ENCODE measurements at regions not wholly inside any gene's neighbourhood (a gene's known extent, or its start where the extent isn't known, plus 50 kb on each side); places are given as distances from the start of the nearest gene placed in this dataset.

DNA sequence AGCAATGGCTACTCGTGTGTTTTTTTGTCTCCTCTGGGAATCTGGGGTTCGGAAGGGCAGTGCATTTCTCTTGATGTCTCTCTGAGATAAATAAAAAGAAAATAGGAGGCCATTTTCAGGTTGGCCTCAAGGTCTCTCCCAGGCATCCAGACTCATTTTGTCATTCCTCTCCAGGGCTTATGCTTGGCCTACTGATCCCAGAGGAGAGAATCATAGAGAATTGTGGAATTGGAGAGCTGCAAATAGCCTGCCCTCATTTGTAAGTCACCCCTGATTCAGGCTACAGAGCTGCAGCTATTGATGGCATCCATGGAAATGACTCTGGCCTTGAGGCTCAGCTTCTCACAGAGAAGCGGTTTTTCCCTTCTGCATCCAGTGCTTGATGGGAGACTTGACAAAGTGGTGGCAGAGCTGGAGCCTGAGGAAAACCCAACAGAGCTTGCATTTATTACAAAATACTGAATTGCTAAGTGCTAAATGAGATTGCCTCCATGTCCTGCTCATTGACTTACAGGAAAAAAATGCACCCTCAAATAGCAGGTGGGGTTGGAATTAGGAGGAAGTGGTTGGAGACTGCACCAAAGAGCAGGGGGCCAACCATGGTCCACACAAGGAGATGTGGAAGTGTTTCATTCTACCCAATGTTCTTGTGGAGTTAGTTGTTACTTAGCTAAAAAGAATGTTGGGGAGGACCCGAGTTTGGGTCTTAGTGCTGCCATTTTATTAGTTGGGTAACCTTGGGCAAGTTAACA lies 140.4 kb downstream of the S1PR1 start:
- peaks cover 21% of the 10 kb centered on the region for H3K4me1 Mint-ChIP-seq
- H3K36me3 Mint-ChIP-seq = peaks cover 6% of the 10 kb centered on the region
- H3K4me3 Mint-ChIP-seq = no peak overlapping the region
- H3K9me3 Mint-ChIP-seq = peaks cover 25% of the 10 kb centered on the region
- no peak overlapping the region for H3K27ac Mint-ChIP-seq
- no peak for DNase-seq (ENCODE audit: low spot score in 2 of 2, unreplicated experiment in 2 of 2)
- no peaks in the 10 kb centered on the region for H3K27me3 Mint-ChIP-seq (ENCODE audit: low read depth)
- TF ChIP-seq, protein P1, sequence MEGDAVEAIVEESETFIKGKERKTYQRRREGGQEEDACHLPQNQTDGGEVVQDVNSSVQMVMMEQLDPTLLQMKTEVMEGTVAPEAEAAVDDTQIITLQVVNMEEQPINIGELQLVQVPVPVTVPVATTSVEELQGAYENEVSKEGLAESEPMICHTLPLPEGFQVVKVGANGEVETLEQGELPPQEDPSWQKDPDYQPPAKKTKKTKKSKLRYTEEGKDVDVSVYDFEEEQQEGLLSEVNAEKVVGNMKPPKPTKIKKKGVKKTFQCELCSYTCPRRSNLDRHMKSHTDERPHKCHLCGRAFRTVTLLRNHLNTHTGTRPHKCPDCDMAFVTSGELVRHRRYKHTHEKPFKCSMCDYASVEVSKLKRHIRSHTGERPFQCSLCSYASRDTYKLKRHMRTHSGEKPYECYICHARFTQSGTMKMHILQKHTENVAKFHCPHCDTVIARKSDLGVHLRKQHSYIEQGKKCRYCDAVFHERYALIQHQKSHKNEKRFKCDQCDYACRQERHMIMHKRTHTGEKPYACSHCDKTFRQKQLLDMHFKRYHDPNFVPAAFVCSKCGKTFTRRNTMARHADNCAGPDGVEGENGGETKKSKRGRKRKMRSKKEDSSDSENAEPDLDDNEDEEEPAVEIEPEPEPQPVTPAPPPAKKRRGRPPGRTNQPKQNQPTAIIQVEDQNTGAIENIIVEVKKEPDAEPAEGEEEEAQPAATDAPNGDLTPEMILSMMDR (IDR thresholded peaks at IDR 0.05; ENCODE audit: unreplicated experiment) = no peak

DNA sequence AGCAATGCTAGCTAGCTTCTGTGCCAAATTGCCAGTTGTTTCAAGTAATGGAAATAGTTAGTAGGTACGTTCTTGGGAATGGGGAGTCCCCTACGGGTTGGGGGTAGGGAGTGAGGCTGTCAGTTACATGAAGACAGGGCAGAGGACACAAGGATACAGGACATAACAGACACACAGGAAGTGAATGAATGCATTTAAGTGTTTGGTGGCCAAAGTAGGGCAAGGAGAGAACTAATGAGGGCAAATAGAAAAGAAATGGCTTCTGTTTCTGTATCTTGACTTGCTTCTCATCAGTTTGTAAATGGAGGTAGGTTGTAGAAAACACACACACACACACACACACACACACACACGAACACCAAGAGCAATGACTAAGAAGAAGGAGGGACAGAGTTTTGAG lies 142.2 kb downstream of the S1PR1 start:
- peaks cover 21% of the 10 kb centered on the region for H3K4me1 Mint-ChIP-seq
- TF ChIP-seq, protein P1 (IDR thresholded peaks at IDR 0.05; ENCODE audit: unreplicated experiment) = no peak
- peaks cover 7% of the 10 kb centered on the region for H3K9me3 Mint-ChIP-seq
- no peaks in the 10 kb centered on the region for H3K36me3 Mint-ChIP-seq
- H3K27ac Mint-ChIP-seq = no peak overlapping the region
- no peak overlapping the region for H3K4me3 Mint-ChIP-seq
- no peak for DNase-seq (ENCODE audit: low spot score in 2 of 2, unreplicated experiment in 2 of 2)
- H3K27me3 Mint-ChIP-seq (ENCODE audit: low read depth) = no peaks in the 10 kb centered on the region

DNA sequence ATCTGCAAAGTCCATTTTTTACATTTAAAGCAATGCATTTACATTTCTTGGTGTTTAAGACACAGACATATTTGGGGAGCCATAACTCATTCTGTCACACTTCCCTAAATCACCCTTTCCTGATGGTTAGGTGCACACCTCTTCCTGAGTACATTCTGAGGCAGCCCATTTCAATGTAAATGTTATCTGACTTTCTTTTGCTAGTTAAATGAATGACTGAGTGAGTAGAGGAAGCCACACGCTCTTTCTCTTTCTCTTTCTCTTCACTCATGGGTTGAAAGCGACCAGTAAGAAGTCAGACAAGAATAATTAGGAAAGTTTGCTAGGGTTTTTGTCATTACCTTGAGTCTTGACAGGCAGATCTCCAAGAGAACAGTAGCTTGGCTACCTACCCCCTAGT lies 143.1 kb downstream of the S1PR1 start:
- Mint-ChIP-seq H3K4me1 (peaks cover 21% of the 10 kb centered on the region), H3K9me3 (peaks cover 6% of the 10 kb centered on the region), H3K27ac (no peak overlapping the region), H3K4me3 (no peak overlapping the region), H3K36me3 (no peaks in the 10 kb centered on the region), H3K27me3 (ENCODE audit: low read depth) (no peaks in the 10 kb centered on the region)
- TF ChIP-seq, protein P1 (IDR thresholded peaks at IDR 0.05; ENCODE audit: unreplicated experiment) = no peak
- no peak for DNase-seq (ENCODE audit: low spot score in 2 of 2, unreplicated experiment in 2 of 2)

DNA sequence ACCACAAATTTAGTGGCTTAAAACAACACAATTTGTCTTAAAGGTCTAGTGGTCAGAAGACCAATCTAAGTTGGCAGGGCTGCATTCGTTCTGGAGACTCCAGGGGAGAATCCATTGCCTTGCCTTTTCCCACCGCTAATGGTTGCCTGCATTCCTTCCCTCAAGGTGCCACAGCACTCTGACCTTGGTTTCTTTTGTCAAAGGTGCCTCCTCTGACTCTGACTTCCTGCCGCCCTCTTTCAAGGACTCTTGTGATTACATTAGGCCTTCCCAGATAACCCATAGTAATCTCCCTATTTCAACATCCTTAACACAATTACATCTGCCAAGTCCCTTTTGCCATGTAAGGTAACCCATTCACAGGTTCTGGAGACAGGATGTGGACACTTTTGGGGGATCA lies 145.3 kb downstream of the S1PR1 start:
- Mint-ChIP-seq H3K36me3 (no peaks in the 10 kb centered on the region), H3K4me1 (peaks cover 7% of the 10 kb centered on the region), H3K4me3 (no peak overlapping the region), H3K27ac (no peak overlapping the region), H3K9me3 (peaks cover 18% of the 10 kb centered on the region), H3K27me3 (ENCODE audit: low read depth) (no peaks in the 10 kb centered on the region)
- TF ChIP-seq, protein P1 (IDR thresholded peaks at IDR 0.05; ENCODE audit: unreplicated experiment) = no peak
- no peak for DNase-seq (ENCODE audit: low spot score in 2 of 2, unreplicated experiment in 2 of 2)

DNA sequence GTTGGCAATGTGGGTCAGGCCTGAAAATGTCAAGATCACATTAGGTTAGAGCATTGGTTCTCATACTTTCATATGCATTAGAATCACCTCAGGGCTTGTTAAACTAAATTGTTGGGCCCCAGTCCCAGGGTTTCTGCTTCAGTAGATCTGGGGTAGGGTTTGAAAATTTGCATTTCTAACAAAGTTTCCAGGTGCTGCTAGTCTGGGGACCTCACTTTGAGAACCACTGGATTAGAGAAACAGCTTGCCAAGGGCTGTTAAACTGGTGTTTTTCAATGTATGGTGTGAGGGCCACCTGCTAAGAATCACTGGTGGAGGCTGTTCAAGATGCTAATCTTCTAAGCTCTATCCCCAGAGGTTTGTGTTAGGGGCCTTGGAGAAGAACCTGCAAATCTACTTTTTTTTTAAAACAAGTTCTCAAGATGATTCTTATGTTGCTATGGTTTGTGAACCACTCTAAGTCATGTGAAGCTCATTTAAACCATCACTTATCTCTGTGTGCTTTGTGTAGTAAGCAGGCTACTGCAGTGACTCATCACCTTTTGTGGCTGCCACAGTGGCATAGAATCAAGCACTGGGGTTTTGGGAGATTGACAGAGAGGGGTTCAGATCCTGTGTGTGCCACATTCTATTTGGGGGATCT lies 152.2 kb downstream of the S1PR1 start:
- DNase-seq (ENCODE audit: low spot score in 2 of 2, unreplicated experiment in 2 of 2) = no peak
- H3K4me1 Mint-ChIP-seq = no peaks in the 10 kb centered on the region
- peaks cover 2% of the 10 kb centered on the region for H3K27me3 Mint-ChIP-seq (ENCODE audit: low read depth)
- no peaks in the 10 kb centered on the region for H3K36me3 Mint-ChIP-seq
- TF ChIP-seq, protein P1 (IDR thresholded peaks at IDR 0.05; ENCODE audit: unreplicated experiment) = no peak
- H3K9me3 Mint-ChIP-seq = peaks cover 26% of the 10 kb centered on the region
- H3K4me3 Mint-ChIP-seq = no peak overlapping the region
- H3K27ac Mint-ChIP-seq = no peak overlapping the region

Measured in mesothelial cell of epicardium (in vitro differentiated cells).